ENCODE measurements at regions not wholly inside any gene's neighbourhood (a gene's known extent, or its start where the extent isn't known, plus 50 kb on each side); places are given as distances from the start of the nearest gene placed in this dataset.

DNA sequence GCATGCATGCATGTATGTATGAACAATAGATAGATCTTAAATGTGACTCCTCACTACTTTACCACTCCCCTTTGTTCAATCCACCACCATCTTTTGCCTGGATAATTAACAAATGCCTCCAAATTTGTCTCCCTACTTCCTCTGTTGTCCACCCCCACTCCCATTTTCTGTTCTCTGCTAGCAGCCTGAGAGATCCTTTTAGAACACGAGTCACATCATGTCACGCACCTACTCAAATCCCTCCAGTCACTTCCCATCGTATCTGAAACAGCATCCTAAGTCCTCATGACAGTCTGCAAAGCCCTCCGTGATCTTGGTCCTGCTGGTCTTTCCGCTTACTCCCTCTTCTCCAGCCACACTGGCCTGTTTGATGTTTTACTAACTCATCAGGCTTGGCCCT is 527.3 kb downstream of the EPHA4 start:
- TF ChIP-seq CTCF (IDR thresholded peaks at IDR 0.05) (no peak), POLR2A (IDR thresholded peaks at IDR 0.05) (no peak)

All from breast epithelium (tissue), 3 donors.